Retinal pigment epithelial cell (primary cell): ENCODE measurements at regions not wholly inside any gene's neighbourhood (a gene's known extent, or its start where the extent isn't known, plus 50 kb on each side); places are given as distances from the start of the nearest gene placed in this dataset.

Experiments used
- DNase-seq: peaks from one replicate; pipeline ENCODE4 v3.0.0-alpha.2; 2010; ENCODE audit warnings: low read depth
- H3K4me3 ChIP-seq: 2 replicates; pipeline ENCODE4 v1.5.1; 2011; ENCODE audit warnings: mild to moderate bottlenecking, low read length, control low read depth, moderate library complexity
- TF ChIP-seq, protein P1 (sequence below): conservative IDR thresholded peaks from 2 replicates; pipeline ENCODE4 v1.5.1; 2011; ENCODE audit warnings: low read depth, low read length, control low read depth, inconsistent platforms

DNA sequence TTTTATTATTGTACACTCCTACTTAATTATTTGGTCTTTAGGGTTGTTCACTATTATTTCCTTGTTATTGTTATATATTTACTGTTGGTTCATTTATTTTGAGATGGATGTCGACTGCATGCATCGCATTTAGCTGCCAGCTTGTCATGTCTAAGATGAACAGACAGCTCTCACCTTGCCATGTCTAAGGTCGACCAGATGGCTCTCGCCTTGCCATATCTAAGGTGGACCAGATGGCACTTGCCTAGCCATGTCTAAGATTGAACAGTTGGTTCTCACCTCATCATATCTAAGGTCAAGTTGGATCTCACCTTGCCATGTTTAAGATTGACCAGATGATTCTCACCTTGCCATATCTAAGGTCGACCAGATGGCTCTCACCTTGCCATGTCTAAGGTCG lies 1440.9 kb downstream of the UQCRFS1 start:
- TF ChIP-seq, protein P1, sequence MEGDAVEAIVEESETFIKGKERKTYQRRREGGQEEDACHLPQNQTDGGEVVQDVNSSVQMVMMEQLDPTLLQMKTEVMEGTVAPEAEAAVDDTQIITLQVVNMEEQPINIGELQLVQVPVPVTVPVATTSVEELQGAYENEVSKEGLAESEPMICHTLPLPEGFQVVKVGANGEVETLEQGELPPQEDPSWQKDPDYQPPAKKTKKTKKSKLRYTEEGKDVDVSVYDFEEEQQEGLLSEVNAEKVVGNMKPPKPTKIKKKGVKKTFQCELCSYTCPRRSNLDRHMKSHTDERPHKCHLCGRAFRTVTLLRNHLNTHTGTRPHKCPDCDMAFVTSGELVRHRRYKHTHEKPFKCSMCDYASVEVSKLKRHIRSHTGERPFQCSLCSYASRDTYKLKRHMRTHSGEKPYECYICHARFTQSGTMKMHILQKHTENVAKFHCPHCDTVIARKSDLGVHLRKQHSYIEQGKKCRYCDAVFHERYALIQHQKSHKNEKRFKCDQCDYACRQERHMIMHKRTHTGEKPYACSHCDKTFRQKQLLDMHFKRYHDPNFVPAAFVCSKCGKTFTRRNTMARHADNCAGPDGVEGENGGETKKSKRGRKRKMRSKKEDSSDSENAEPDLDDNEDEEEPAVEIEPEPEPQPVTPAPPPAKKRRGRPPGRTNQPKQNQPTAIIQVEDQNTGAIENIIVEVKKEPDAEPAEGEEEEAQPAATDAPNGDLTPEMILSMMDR = no peak
- H3K4me3 ChIP-seq = no peak overlapping the region
- no peak for DNase-seq

DNA sequence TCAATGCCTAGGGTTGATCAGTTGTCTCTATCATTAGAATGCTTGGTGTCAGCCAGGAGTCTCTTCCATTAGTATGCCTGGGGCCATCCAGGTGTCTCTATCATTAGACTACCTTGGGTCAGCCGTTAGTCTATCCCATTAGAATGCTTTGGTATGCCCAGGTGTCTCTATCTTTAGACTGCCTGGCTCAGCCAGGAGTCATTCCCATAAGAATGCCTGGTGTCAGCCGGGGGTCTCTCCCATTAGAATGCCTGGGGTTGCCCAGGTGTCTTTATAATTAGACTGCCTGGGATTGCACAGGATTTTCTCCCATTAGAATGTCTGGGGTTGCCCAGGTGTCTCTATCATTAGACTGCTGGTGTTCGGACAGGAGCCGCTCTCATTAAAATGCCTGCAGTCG lies 1442.9 kb downstream of the UQCRFS1 start:
- no peak overlapping the region for H3K4me3 ChIP-seq
- no peak for DNase-seq
- TF ChIP-seq, protein P1 = no peak

DNA sequence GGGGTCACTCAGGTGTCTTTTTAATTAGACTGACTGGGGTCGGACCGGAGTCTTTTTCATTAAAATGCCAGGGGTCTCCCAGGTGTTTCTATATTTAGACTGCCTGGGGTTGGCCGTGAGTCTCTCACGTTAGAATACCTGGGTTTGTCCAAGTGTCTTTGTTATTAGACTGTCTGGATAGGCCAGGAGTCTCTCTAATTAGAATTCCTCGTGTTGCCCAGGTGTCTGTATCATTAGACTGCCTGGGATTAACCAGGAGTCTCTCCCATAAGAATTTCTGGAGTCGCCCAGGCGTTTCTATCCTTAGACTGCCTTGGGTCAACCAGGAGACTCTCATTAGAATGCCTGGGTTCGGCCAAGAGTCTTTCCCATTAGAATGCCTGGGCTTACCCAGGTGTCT lies 1445.7 kb downstream of the UQCRFS1 start:
- DNase-seq = no peak
- TF ChIP-seq, protein P1 = no peak
- H3K4me3 ChIP-seq = no peak overlapping the region

DNA sequence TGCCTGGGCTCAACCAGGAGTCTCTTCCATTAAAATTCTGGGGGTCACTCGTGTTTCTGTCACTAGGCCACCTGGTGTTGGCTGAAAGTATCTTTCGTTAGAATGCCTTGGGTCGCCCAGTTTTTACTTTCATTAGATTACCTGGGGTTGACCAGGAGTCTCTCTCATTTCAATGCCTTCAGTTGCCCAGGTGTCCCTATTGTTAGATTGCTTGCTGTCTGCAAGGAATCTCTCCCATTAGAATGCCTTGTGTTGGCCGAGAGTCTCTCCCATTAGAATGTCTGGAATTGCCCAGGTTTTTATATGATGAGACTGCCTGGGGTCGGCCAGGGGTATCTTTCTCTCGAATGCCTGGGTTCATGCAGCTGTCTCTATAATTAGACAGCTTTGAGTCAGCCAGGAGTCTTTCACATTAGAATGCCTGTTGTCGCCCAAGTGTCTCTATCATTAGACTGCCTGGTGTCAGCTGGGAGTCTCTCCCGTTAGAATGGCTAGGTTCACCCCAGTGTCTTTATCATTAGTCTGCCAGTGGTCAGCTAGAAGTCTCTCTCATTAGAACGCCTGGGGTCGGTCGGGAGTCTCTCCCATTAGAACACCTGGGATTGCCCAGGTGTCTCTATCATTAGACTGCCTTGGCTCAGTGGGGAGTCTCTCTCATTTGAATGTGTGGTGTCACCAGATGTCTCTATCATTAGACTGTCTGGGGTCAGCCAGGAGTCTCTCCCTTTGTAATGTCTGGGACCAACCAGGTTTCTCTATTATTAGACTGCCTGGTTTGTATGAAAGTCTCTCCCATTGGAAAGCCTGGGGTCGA lies 1446.8 kb downstream of the UQCRFS1 start:
- no peak for DNase-seq
- H3K4me3 ChIP-seq = no peak overlapping the region
- TF ChIP-seq, protein P1 = no peak

DNA sequence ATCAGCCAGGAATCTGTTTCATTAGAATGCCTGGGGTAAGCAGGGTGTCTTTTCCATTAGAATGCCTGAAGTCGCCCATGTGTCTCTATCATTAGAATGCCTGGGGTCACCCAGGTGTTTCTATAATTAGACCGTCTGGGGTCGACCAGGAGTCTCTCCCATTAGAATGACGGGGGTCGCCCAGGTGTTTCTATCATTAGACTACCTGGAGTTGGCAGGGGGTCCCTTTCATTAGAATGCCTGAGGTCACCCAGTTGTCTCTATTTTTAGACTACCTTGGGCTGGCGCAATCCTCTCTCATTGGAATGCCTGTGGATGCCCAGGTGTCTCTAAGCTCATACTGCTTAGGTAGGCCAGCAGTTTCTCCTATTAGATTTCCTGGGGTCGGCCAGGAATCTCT lies 1447.6 kb downstream of the UQCRFS1 start:
- no peak overlapping the region for H3K4me3 ChIP-seq
- no peak for DNase-seq
- TF ChIP-seq, protein P1 = no peak

DNA sequence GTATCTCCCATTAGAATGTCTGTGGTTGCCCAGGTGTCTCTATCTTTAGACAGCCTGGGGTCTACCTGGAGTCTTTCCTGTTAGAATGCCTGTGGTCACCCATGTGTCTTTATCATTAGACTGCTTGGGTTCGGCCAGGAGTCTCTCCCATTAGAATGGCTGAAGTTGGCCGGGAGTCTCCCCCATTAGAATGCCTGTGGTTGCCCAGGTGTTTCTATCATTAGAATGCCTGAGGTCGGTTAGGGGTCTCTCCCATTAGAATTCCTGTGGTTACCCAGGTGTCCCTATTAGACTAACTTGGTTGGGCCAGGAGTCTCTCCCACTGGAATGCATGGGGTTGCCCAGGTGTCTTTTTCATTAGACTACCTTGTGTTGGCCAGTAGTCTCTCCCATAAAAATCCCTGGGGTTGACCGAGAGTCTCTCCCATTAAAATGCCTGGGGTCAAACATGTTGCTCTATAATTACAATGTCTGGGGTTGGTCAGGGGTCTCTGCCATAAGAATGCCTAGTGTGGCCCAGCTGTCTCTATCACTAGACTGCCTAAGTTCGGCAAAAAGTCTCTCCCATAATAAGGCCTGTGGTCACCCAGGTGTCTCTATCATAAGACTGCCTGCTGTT lies 1448.7 kb downstream of the UQCRFS1 start:
- DNase-seq = no peak
- TF ChIP-seq, protein P1 = no peak
- no peak overlapping the region for H3K4me3 ChIP-seq

DNA sequence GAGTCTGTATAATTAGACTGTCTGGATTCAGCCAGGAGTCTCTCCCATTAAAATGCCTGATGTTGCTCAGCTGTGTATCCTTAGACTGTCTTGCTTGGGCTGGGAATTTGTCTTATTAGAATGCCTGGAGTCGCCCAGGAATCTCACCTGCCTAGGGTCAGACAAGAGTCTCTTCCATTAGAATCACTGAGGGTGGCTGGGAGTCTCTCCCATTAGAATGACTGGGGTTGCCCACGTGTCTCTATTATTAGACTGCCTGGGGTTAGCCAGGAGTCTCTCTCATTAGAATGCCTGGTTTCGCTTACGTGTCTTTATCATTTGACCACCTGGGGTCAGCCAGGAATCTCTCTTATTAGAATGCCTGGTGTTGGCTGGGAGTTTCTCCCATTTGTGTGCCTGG lies 1450.0 kb downstream of the UQCRFS1 start:
- H3K4me3 ChIP-seq = no peak overlapping the region
- no peak for DNase-seq
- TF ChIP-seq, protein P1 = no peak
